ENCODE measurements at regions not wholly inside any gene's neighbourhood (a gene's known extent, or its start where the extent isn't known, plus 50 kb on each side); places are given as distances from the start of the nearest gene placed in this dataset.

DNA sequence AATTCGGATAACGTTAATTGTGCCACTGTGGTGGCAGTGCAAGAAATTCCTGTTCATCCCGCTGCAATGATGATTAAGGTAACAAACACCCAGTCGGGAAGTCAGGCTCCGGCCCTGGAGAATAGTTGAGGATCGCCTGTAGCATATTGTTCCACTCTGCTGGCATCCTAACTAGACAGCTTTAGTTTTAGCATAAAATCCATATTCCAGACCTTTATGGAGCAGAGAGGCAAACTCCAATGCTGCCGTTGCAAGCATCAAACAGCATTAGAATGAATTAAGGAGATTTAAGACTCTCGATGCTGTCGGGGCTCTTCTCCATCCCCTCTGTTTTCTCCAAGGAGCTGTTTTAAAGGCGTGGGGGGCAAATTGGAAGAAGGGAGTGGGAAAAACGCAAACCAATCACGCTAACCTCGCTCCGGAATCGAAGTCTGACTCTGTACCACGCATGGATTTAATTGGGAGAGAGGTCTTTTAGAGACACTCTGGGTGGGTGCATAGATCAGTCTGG lies 660.4 kb downstream of the VRK1 start:
- intact Hi-C loops (cut with micrococcal nuclease), result no loop called here
- TF ChIP-seq SMC3 (IDR thresholded peaks at IDR 0.05; ENCODE audit: low read depth, low read length) (no peak), POLR2A (IDR thresholded peaks at IDR 0.05; ENCODE audit: low read depth, low read length) (no peak), MAZ (IDR thresholded peaks at IDR 0.05; ENCODE audit: borderline replicate concordance, low read depth, low read length) (no peak), RFX5 (IDR thresholded peaks at IDR 0.05; ENCODE audit: low read depth, low read length) (no peak), RCOR1 (IDR thresholded peaks at IDR 0.05; ENCODE audit: insufficient replicate concordance, low read length) (no peak), ELK1 (IDR thresholded peaks at IDR 0.05; ENCODE audit: borderline replicate concordance, low read depth, low read length) (no peak), MAFK (IDR thresholded peaks at IDR 0.05; ENCODE audit: low read depth, low read length) (no peak), RAD21 (IDR thresholded peaks at IDR 0.05; ENCODE audit: low read length) (no peak), BHLHE40 (IDR thresholded peaks at IDR 0.05; ENCODE audit: low read depth, low read length) (no peak), USF2 (IDR thresholded peaks at IDR 0.05; ENCODE audit: low read depth, low read length) (no peak), CEBPB (IDR thresholded peaks at IDR 0.05; ENCODE audit: low read depth, low read length) (no peak), FOS (IDR thresholded peaks at IDR 0.05; ENCODE audit: low read depth, low read length) (no peak), MXI1 (IDR thresholded peaks at IDR 0.05; ENCODE audit: borderline replicate concordance, low read depth, low read length) (no peak), NFE2L2 (IDR thresholded peaks at IDR 0.05; ENCODE audit: low read depth, low read length) (no peak), CHD1 (IDR thresholded peaks at IDR 0.05; ENCODE audit: low read depth, low read length) (no peak)
- TF ChIP-seq, protein P1, sequence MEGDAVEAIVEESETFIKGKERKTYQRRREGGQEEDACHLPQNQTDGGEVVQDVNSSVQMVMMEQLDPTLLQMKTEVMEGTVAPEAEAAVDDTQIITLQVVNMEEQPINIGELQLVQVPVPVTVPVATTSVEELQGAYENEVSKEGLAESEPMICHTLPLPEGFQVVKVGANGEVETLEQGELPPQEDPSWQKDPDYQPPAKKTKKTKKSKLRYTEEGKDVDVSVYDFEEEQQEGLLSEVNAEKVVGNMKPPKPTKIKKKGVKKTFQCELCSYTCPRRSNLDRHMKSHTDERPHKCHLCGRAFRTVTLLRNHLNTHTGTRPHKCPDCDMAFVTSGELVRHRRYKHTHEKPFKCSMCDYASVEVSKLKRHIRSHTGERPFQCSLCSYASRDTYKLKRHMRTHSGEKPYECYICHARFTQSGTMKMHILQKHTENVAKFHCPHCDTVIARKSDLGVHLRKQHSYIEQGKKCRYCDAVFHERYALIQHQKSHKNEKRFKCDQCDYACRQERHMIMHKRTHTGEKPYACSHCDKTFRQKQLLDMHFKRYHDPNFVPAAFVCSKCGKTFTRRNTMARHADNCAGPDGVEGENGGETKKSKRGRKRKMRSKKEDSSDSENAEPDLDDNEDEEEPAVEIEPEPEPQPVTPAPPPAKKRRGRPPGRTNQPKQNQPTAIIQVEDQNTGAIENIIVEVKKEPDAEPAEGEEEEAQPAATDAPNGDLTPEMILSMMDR (conservative IDR thresholded peaks at IDR 0.05; ENCODE audit: low read depth, low read length), result no peak
- Histone ChIP-seq H3K4me2 (ENCODE audit: low read depth, low read length) (no peak overlapping the region), H2BK5ac (ENCODE audit: low read depth, low read length, poor library complexity, severe bottlenecking) (no peak overlapping the region), H2BK120ac (ENCODE audit: low read depth, low read length) (no peak overlapping the region), H3K36me3 (ENCODE audit: control insufficient read depth, insufficient read depth, low read length) (no peaks in the 10 kb centered on the region), H3K79me1 (ENCODE audit: low read depth in 1 of 2, low read length in 2 of 2) (no peaks in the 10 kb centered on the region), H2BK20ac (ENCODE audit: low read depth, low read length) (no peak overlapping the region), H3K9ac (ENCODE audit: low read depth, low read length) (no peak overlapping the region), H3K9me3 (ENCODE audit: control insufficient read depth, insufficient read depth, low read length) (peaks cover 23% of the 10 kb centered on the region), H2AK5ac (ENCODE audit: low read depth, low read length) (no peak overlapping the region), H3K27me3 (ENCODE audit: control insufficient read depth, insufficient read depth, low read length) (no peaks in the 10 kb centered on the region), H4K8ac (ENCODE audit: low read depth in 2 of 2, low read length in 2 of 2) (no peak overlapping the region), H2BK15ac (ENCODE audit: low read depth, low read length) (no peak overlapping the region), H3K14ac (replicated peaks; ENCODE audit: low read depth, low read length) (no peak overlapping the region), H4K5ac (ENCODE audit: low read depth, low read length) (no peak overlapping the region), H3K56ac (ENCODE audit: extremely low read depth, insufficient read depth, low read length) (no peak overlapping the region), H2AFZ (replicated peaks; ENCODE audit: low read length, poor library complexity) (no peak overlapping the region), H3K4me1 (ENCODE audit: control insufficient read depth, insufficient read depth, low read length) (no peaks in the 10 kb centered on the region), H3K23ac (ENCODE audit: low read depth, low read length) (no peak overlapping the region), H3K27ac (ENCODE audit: insufficient read depth, low read length) (no peak overlapping the region), H3K18ac (ENCODE audit: low read depth, low read length) (no peak overlapping the region), H3K4ac (ENCODE audit: low read depth, low read length) (no peak overlapping the region), H4K91ac (ENCODE audit: insufficient read depth, low read depth, low read length) (no peak overlapping the region), H2AK9ac (replicated peaks; ENCODE audit: low read depth, low read length, poor library complexity) (no peak overlapping the region), H3K9me1 (ENCODE audit: insufficient read depth, low read length) (no peaks in the 10 kb centered on the region), H3K4me3 (ENCODE audit: insufficient read depth, low read depth, low read length) (no peak overlapping the region), H4K20me1 (ENCODE audit: insufficient read depth, low read length) (no peaks in the 10 kb centered on the region)
- CTCF ChIA-PET, result no interaction called here
- in situ Hi-C loops (cut with MboI; ENCODE audit: low sequenced_read_pairs), result no loop called here
- ATAC-seq (ENCODE audit: low read depth) (no peak), DNase-seq (no peak)
- 60% methylated on average over 1 of the region's 16 CpGs; no CpG with 5 or more reads in 1 of the 2 experiments for WGBS, 2 experiments (ENCODE audit: extremely low coverage in 2 of 2, insufficient read length in 1 of 2)
- POLR2A ChIA-PET (ENCODE audit: unreplicated experiment), result no interaction called here
- dilution Hi-C loops (cut with HindIII; ENCODE audit: low sequenced_read_pairs, unreplicated experiment), result no loop called here
- BruUV-seq (replicated peaks), result no TSS peak

Data from IMR-90 (cell line).